Trophoblast cell (in vitro differentiated cells and primary cell): ENCODE measurements at regions not wholly inside any gene's neighbourhood (a gene's known extent, or its start where the extent isn't known, plus 50 kb on each side); places are given as distances from the start of the nearest gene placed in this dataset.

Source experiments
- DNase-seq, 2 donors: peaks; one replicate each; pipeline ENCODE4 v3.0.0-alpha.2; 2016
- H2AFZ ChIP-seq: 2 replicates; pipeline ENCODE4 v1.6.1; 2013; ENCODE audit warnings: low read length, moderate library complexity, mild to moderate bottlenecking; ENCODE audit not compliant: insufficient read depth, poor library complexity
- H2AK5ac ChIP-seq: 2 replicates; pipeline ENCODE4 v1.6.1; 2013; ENCODE audit warnings: mild to moderate bottlenecking, low read length
- H2BK120ac ChIP-seq: 2 replicates; pipeline ENCODE4 v1.6.1; 2013; ENCODE audit warnings: low read length, mild to moderate bottlenecking, moderate library complexity; ENCODE audit not compliant: insufficient read depth, poor library complexity
- H2BK12ac ChIP-seq: 2 replicates; pipeline ENCODE4 v1.6.1; 2013; ENCODE audit warnings: mild to moderate bottlenecking, low read length, moderate library complexity
- H2BK5ac ChIP-seq: 2 replicates; pipeline ENCODE4 v1.6.1; 2013; ENCODE audit warnings: low read length, low read depth, moderate library complexity, mild to moderate bottlenecking; ENCODE audit not compliant: poor library complexity
- H3K14ac ChIP-seq: 2 replicates; pipeline ENCODE4 v1.6.1; 2013; ENCODE audit warnings: mild to moderate bottlenecking, low read length
- H3K18ac ChIP-seq: 2 replicates; pipeline ENCODE4 v1.6.1; 2013; ENCODE audit warnings: mild to moderate bottlenecking, low read length
- H3K23ac ChIP-seq: 2 replicates; pipeline ENCODE4 v1.6.1; 2013; ENCODE audit warnings: low read length
- H3K27ac ChIP-seq: 2 replicates; pipeline ENCODE4 v1.5.1; 2013; ENCODE audit warnings: low read depth, mild to moderate bottlenecking, inconsistent platforms, low read length, moderate library complexity
- H3K27me3 ChIP-seq: 2 replicates; pipeline ENCODE4 v1.6.1; 2013; ENCODE audit warnings: inconsistent platforms, mild to moderate bottlenecking, low read length, moderate library complexity; ENCODE audit not compliant: insufficient read depth
- H3K36me3 ChIP-seq, 2 experiments: 1 replicate in 1 of 2; 2 replicates in 1 of 2; pipeline ENCODE4 v1.6.1; 2013; ENCODE audit warnings: low read length in 2 of 2, mild to moderate bottlenecking in 2 of 2, moderate library complexity in 1 of 2; ENCODE audit not compliant: insufficient read depth in 2 of 2, control insufficient read depth in 1 of 2
- H3K4ac ChIP-seq: 2 replicates; pipeline ENCODE4 v1.6.1; 2013; ENCODE audit warnings: low read depth, mild to moderate bottlenecking, low read length, moderate library complexity
- H3K4me1 ChIP-seq, 2 experiments: 1 replicate in 1 of 2; 2 replicates in 1 of 2; pipeline ENCODE4 v1.6.1; 2013; ENCODE audit warnings: low read length in 2 of 2, mild to moderate bottlenecking in 2 of 2, moderate library complexity in 1 of 2; ENCODE audit not compliant: insufficient read depth in 2 of 2, control insufficient read depth in 1 of 2
- H3K4me2 ChIP-seq: 2 replicates; pipeline ENCODE4 v1.6.1; 2013; ENCODE audit warnings: inconsistent platforms, mild to moderate bottlenecking, low read length, moderate library complexity
- H3K4me3 ChIP-seq: 2 replicates; pipeline ENCODE4 v1.5.1; 2013; ENCODE audit warnings: mild to moderate bottlenecking, low read depth, low read length, inconsistent platforms
- H3K79me1 ChIP-seq: one replicate; pipeline ENCODE4 v1.6.1; 2013; ENCODE audit warnings: low read length
- H3K79me2 ChIP-seq: 2 replicates; pipeline ENCODE4 v1.6.1; 2013; ENCODE audit warnings: low read length, mild to moderate bottlenecking; ENCODE audit not compliant: control insufficient read depth, insufficient read depth, poor library complexity
- H3K9ac ChIP-seq: 2 replicates; pipeline ENCODE4 v1.6.1; 2013; ENCODE audit warnings: mild to moderate bottlenecking, low read length
- H3K9me3 ChIP-seq: 2 replicates; pipeline ENCODE4 v1.6.1; 2013; ENCODE audit warnings: low read depth, mild to moderate bottlenecking, control low read depth, inconsistent platforms, low read length; ENCODE audit not compliant: insufficient read depth
- H4K12ac ChIP-seq: 2 replicates; pipeline ENCODE4 v1.6.1; 2013; ENCODE audit warnings: low read depth, mild to moderate bottlenecking, low read length, moderate library complexity
- H4K8ac ChIP-seq: 2 replicates; pipeline ENCODE4 v1.6.1; 2013; ENCODE audit warnings: low read depth, mild to moderate bottlenecking, low read length, moderate library complexity
- H4K91ac ChIP-seq: one replicate; pipeline ENCODE4 v1.6.1; 2013; ENCODE audit warnings: low read depth, mild to moderate bottlenecking, low read length, moderate library complexity
- WGBS: extraction: QIAGEN DNeasy Blood & Tissue Kit; methylation state at CpG from one replicate; pipeline ENCODE4 v1.1.7; 2013; ENCODE audit warnings: missing lambda C conversion rate; ENCODE audit not compliant: insufficient read length, insufficient coverage; ENCODE audit errors: extremely low coverage; 5-methylcytosine and 5-hydroxymethylcytosine counted together

DNA sequence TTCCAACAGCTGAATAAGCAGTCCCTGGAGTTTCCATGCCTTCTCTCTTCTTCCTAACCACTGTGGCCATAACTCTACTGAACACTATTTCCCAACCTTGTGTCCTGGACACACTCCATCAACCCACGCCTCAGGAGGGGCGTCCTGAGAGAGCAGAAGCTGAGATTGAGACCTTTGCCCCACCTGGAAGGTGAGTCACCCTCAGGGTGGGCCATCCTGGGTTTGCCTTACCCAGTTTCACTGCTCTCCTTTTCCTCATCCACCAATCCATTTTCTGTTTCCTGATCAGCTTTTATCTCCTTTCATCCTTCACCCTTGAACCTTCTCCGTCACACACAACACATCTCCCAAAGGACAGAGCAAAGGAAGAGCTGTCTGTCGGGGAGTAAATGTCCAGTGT, 91.4 kb downstream of the TMEM130 start:
- H2AK5ac ChIP-seq: no peak overlapping the region

GRCh38 chr7:98779800-98780587, 89.8 kb downstream of the TMEM130 start:
- Histone ChIP-seq H2BK12ac (peak overlapping the region; percentile 33), H3K4me1 (peaks cover 22 to 31% of the 10 kb centered on the region in 2 experiments), H3K4me2 (no peak overlapping the region), H3K4me3 (no peak overlapping the region), H3K18ac (no peak overlapping the region), H3K27me3 (no peaks in the 10 kb centered on the region), H2BK5ac (no peak overlapping the region), H3K9ac (no peak overlapping the region), H2BK120ac (no peak overlapping the region), H2AK5ac (no peak overlapping the region), H4K8ac (no peak overlapping the region), H3K27ac (no peak overlapping the region), H3K36me3 (no peaks in the 10 kb centered on the region), H4K12ac (no peak overlapping the region), H2AFZ (no peak overlapping the region), H4K91ac (peak overlapping the region; percentile 30), H3K4ac (no peak overlapping the region), H3K9me3 (no peaks in the 10 kb centered on the region), H3K79me2 (no peaks in the 10 kb centered on the region), H3K14ac (no peak overlapping the region), H3K79me1 (peaks cover 10% of the 10 kb centered on the region), H3K23ac (no peak overlapping the region)
- peak in 1 of 2 donors; percentile 35 for DNase-seq
- no CpG with 5 or more reads among the region's 22 CpGs for WGBS

More for the DNA sequence above, 91.4 kb downstream of the TMEM130 start:
- Histone ChIP-seq H4K91ac (no peak overlapping the region), H3K18ac (no peak overlapping the region), H3K4me1 (peaks cover 14 to 24% of the 10 kb centered on the region in 2 experiments), H3K79me2 (no peaks in the 10 kb centered on the region), H2BK12ac (no peak overlapping the region), H3K4ac (no peak overlapping the region), H2BK120ac (no peak overlapping the region), H3K79me1 (peaks cover 8% of the 10 kb centered on the region), H3K23ac (no peak overlapping the region), H2AFZ (no peak overlapping the region), H3K4me2 (no peak overlapping the region), H4K8ac (no peak overlapping the region), H3K4me3 (no peak overlapping the region), H4K12ac (no peak overlapping the region), H3K14ac (no peak overlapping the region), H3K27ac (no peak overlapping the region), H3K9ac (no peak overlapping the region), H2BK5ac (no peak overlapping the region), H3K27me3 (no peaks in the 10 kb centered on the region), H3K36me3 (no peaks in the 10 kb centered on the region), H3K9me3 (no peaks in the 10 kb centered on the region)
- DNase-seq: no peak
- WGBS: no CpG with 5 or more reads among the region's 4 CpGs

DNA sequence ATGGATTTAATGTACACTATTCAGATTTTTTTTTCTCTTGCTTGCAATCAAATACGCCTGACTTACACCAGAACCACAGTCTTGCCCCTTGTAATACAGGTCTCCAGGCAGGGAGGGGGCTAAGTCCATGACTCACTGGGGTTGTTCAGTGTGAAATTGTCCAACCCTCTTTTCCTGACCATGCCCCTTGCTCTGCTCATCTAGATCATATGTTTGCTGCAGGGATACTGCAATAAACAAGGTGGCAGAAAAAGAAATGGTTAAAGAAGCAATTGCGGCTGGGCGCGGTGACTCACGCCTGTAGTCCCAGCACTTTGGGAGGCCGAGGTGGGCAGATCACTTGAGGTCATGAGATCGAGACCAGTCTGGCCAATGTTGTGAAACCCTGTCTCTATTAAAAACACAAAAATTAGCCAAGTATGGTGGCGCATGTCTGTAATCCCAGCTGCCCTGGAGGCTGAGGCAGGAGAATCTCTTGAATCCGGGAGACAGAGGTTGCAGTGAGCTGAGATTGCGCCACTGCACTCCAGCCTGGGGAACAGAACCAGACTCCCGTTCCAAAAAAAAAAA, 85.5 kb downstream of the TMEM130 start:
- no peak overlapping the region for H3K4ac ChIP-seq
- no peak overlapping the region for H2BK120ac ChIP-seq
- no peak overlapping the region for H2AFZ ChIP-seq
- H2AK5ac ChIP-seq: no peak overlapping the region
- H4K91ac ChIP-seq: no peak overlapping the region
- no peak overlapping the region for H3K4me2 ChIP-seq
- no peak overlapping the region for H4K8ac ChIP-seq
- peak; percentile 79 to 86 for DNase-seq
- H3K79me1 ChIP-seq: peaks cover 10% of the 10 kb centered on the region
- H3K27me3 ChIP-seq: no peaks in the 10 kb centered on the region
- no peak overlapping the region for H3K23ac ChIP-seq
- no peak overlapping the region for H3K27ac ChIP-seq
- no peak overlapping the region for H3K4me3 ChIP-seq
- peak overlapping the region; percentile 9 for H2BK12ac ChIP-seq
- no peak overlapping the region for H3K9ac ChIP-seq
- H3K36me3 ChIP-seq: no peaks in the 10 kb centered on the region
- no peak overlapping the region for H4K12ac ChIP-seq
- no peaks in the 10 kb centered on the region for H3K79me2 ChIP-seq
- peaks cover 20 to 23% of the 10 kb centered on the region in 2 experiments for H3K4me1 ChIP-seq
- H3K9me3 ChIP-seq: no peaks in the 10 kb centered on the region
- H2BK5ac ChIP-seq: no peak overlapping the region
- no CpG with 5 or more reads among the region's 11 CpGs for WGBS
- H3K14ac ChIP-seq: no peak overlapping the region
- H3K18ac ChIP-seq: peak overlapping the region; percentile 40

GRCh38 chr7:98785929-98786571, 83.8 kb downstream of the TMEM130 start:
- Histone ChIP-seq H3K79me2 (peaks cover under 1% of the 10 kb centered on the region), H2BK120ac (no peak overlapping the region), H3K36me3 (no peaks in the 10 kb centered on the region), H3K4me3 (no peak overlapping the region), H3K18ac (no peak overlapping the region), H4K12ac (no peak overlapping the region), H3K23ac (no peak overlapping the region), H3K27me3 (no peaks in the 10 kb centered on the region), H3K4me2 (no peak overlapping the region), H3K14ac (no peak overlapping the region), H2AFZ (no peak overlapping the region), H2BK5ac (no peak overlapping the region), H2BK12ac (no peak overlapping the region), H3K27ac (no peak overlapping the region), H3K79me1 (peaks cover 7% of the 10 kb centered on the region), H3K9me3 (no peaks in the 10 kb centered on the region), H3K9ac (no peak overlapping the region), H4K91ac (no peak overlapping the region), H4K8ac (no peak overlapping the region), H3K4me1 (peaks cover 12 to 14% of the 10 kb centered on the region in 2 experiments), H2AK5ac (no peak overlapping the region), H3K4ac (no peak overlapping the region)
- no peak for DNase-seq
- no CpG with 5 or more reads among the region's 14 CpGs for WGBS
